B cell (primary cell): ENCODE measurements at regions not wholly inside any gene's neighbourhood (a gene's known extent, or its start where the extent isn't known, plus 50 kb on each side); places are given as distances from the start of the nearest gene placed in this dataset.

Experiments used
- ATAC-seq: fragments of 200-7000 bp; cut with Tn5 transposase; one replicate; pipeline ENCODE4 v1.10.0; 2021; ENCODE audit warnings: low read depth, mild to moderate bottlenecking, moderate number of reproducible peaks, moderate library complexity
- CTCF ChIA-PET: fragments of 350-600 bp; sonication (Branson Sonifier 250); formaldehyde crosslinking; loops from one replicate; lab custom pipeline; 2021; ENCODE audit warnings: antibody characterized with exemption, inconsistent platforms; lab: Charles Lee
- POLR2A ChIA-PET: fragments of 350-600 bp; sonication (Branson Sonifier 250); formaldehyde crosslinking; loops from one replicate; lab custom pipeline; 2021; ENCODE audit warnings: antibody characterized with exemption; lab: Charles Lee
- DNase-seq: peaks from one replicate; pipeline ENCODE4 v3.0.0; 2013
- H2AFZ ChIP-seq: 2 replicates; pipeline ENCODE4 v1.6.1; 2012; ENCODE audit warnings: mild to moderate bottlenecking, low read depth, low read length; ENCODE audit not compliant: insufficient read depth, poor library complexity, severe bottlenecking
- H3K27ac ChIP-seq, 2 donors: 1 replicate in 1 of 2; 2 replicates in 1 of 2; pipeline ENCODE4 v1.5.1; 2012 to 2013; ENCODE audit warnings: low read length in 2 of 2, mild to moderate bottlenecking in 2 of 2, moderate library complexity in 1 of 2
- H3K27me3 ChIP-seq, 4 experiments: fragments of 200-600 bp in 1 of 4; sonication (generic) in 1 of 4; replicated peaks in 1 of 4; 1 replicate in 2 of 4; 2 replicates in 2 of 4; pipeline versions ENCODE4 v1.6.1 to v1.7.0; 2013 to 2016; ENCODE audit warnings: low read length in 3 of 4, mild to moderate bottlenecking in 2 of 4, mixed read lengths in 1 of 4, moderate library complexity in 1 of 4; ENCODE audit not compliant: insufficient read depth in 4 of 4, control insufficient read depth in 3 of 4; ENCODE audit errors: control extremely low read depth in 1 of 4
- H3K36me3 ChIP-seq, 2 experiments: replicated peaks in 1 of 2; 1 replicate in 1 of 2; 2 replicates in 1 of 2; pipeline versions ENCODE4 v1.6.1 to v1.7.1; 2013; ENCODE audit warnings: low read length in 1 of 2; ENCODE audit not compliant: insufficient read depth in 2 of 2, control insufficient read depth in 1 of 2; ENCODE audit errors: control extremely low read depth in 1 of 2, extremely low read depth in 1 of 2
- H3K4me1 ChIP-seq, 2 donors: fragments of 200-600 bp in 1 of 2; sonication (generic) in 1 of 2; 1 replicate in 1 of 2; 2 replicates in 1 of 2; pipeline versions ENCODE4 v1.5.1 to v1.6.1; 2013 to 2017; ENCODE audit warnings: low read length in 2 of 2; ENCODE audit not compliant: control insufficient read depth in 2 of 2, insufficient read depth in 2 of 2
- H3K4me2 ChIP-seq: replicated peaks from 2 replicates; pipeline ENCODE3; 2012; ENCODE audit warnings: mild to moderate bottlenecking, low read depth, low read length; ENCODE audit not compliant: poor library complexity, severe bottlenecking
- H3K4me3 ChIP-seq, 5 experiments: fragments of 200-600 bp in 1 of 5; sonication (generic) in 1 of 5; 1 replicate in 3 of 5; 2 replicates in 2 of 5; pipeline versions ENCODE4 v1.5.1 to v1.7.0; 2011 to 2016; ENCODE audit warnings: low read length in 4 of 5, mild to moderate bottlenecking in 4 of 5, low read depth in 2 of 5, control low read depth in 1 of 5, moderate library complexity in 1 of 5; ENCODE audit not compliant: insufficient read depth in 1 of 5; ENCODE audit errors: control extremely low read depth in 1 of 5, extremely low read depth in 1 of 5
- H3K79me2 ChIP-seq: fragments of 200-600 bp; sonication (generic); one replicate; pipeline ENCODE4 v1.6.0; 2016; ENCODE audit warnings: low read length; ENCODE audit not compliant: control insufficient read depth, insufficient read depth
- H3K9ac ChIP-seq: fragments of 200-600 bp; sonication (generic); 2 replicates; pipeline ENCODE4 v1.6.1; 2017; ENCODE audit warnings: mild to moderate bottlenecking, low read length, moderate library complexity
- H3K9me3 ChIP-seq, 3 donors: one replicate each; pipeline versions ENCODE4 v1.6.1 to v1.7.1; 2013; ENCODE audit warnings: low read length in 2 of 3; ENCODE audit not compliant: control insufficient read depth in 2 of 3, insufficient read depth in 1 of 3; ENCODE audit errors: control extremely low read depth in 1 of 3
- H4K20me1 ChIP-seq: 2 replicates; pipeline ENCODE4 v1.6.0; 2012; ENCODE audit warnings: mild to moderate bottlenecking, low read length; ENCODE audit not compliant: insufficient read depth, control insufficient read depth, poor library complexity, severe bottlenecking
- H3K27ac Mint-ChIP-seq: one replicate; pipeline ENCODE4 v1.8.0; 2021; ENCODE audit warnings: mixed read lengths
- H3K27me3 Mint-ChIP-seq: one replicate; pipeline ENCODE4 v1.8.0; 2021; ENCODE audit warnings: mixed read lengths
- H3K4me1 Mint-ChIP-seq: one replicate; pipeline ENCODE4 v1.8.0; 2021; ENCODE audit warnings: mixed read lengths
- H3K4me3 Mint-ChIP-seq: one replicate; pipeline ENCODE4 v1.8.0; 2021; ENCODE audit warnings: mixed read lengths
- H3K9me3 Mint-ChIP-seq: one replicate; pipeline ENCODE4 v1.8.0; 2022; ENCODE audit warnings: mixed read lengths; ENCODE audit not compliant: insufficient read depth
- CTCF ChIP-seq: fragments of 200-600 bp; IDR thresholded peaks from one replicate; pipeline ENCODE4 v1.8.0; 2022; ENCODE audit warnings: antibody characterized with exemption, mild to moderate bottlenecking
- EZH2 ChIP-seq: IDR thresholded peaks from 2 replicates; pipeline ENCODE4 v1.6.1; 2012; ENCODE audit warnings: borderline replicate concordance, low read depth, mild to moderate bottlenecking, moderate library complexity, low read length; ENCODE audit not compliant: insufficient read depth, poor library complexity, severe bottlenecking
- WGBS: methylation state at CpG from one replicate; pipeline ENCODE4 v1.1.5; 2013; ENCODE audit warnings: missing lambda C conversion rate; ENCODE audit not compliant: insufficient coverage; 5-methylcytosine and 5-hydroxymethylcytosine counted together
- intact Hi-C: fragments of 100-400 bp; cut with micrococcal nuclease; formaldehyde crosslinking; loops from one replicate; pipeline ENCODE4 v1.10.0; 2022

- POLR2A ChIA-PET = no interaction called here
- Mint-ChIP-seq H3K27ac (no peak overlapping the region), H3K4me3 (no peak overlapping the region), H3K27me3 (no peaks in the 10 kb centered on the region), H3K9me3 (no peaks in the 10 kb centered on the region), H3K4me1 (no peaks in the 10 kb centered on the region)
- Histone ChIP-seq H3K27me3 (no peaks in the 10 kb centered on the region), H3K9ac (no peak overlapping the region), H3K9me3 (no peaks in the 10 kb centered on the region), H3K4me2 (no peak overlapping the region), H4K20me1 (no peaks in the 10 kb centered on the region), H3K4me3 (no peak overlapping the region), H3K36me3 (no peaks in the 10 kb centered on the region), H3K4me1 (no peaks in the 10 kb centered on the region), H3K27ac (no peak overlapping the region), H3K79me2 (no peaks in the 10 kb centered on the region), H2AFZ (no peak overlapping the region)
- WGBS = 80% methylated on average over 1 of the region's 1 CpG
- DNase-seq (no peak), ATAC-seq (no peak)
- intact Hi-C loops = no loop called here
- CTCF ChIA-PET = no interaction called here
- no peak for TF ChIP-seq CTCF
- TF ChIP-seq EZH2 = no peak
Observed at GRCh38 chr12:65620046-65620445, 204.2 kb upstream of the HMGA2 start.

- no peak overlapping the region for H2AFZ ChIP-seq
- no peak for ATAC-seq
- 100% methylated on average over 3 of the region's 6 CpGs for WGBS
Observed at GRCh38 chr12:65622056-65622455, 202.2 kb upstream of the HMGA2 start.

More at GRCh38 chr12:65622056-65622455, 202.2 kb upstream of the HMGA2 start:
- DNase-seq = no peak
- H3K27me3 ChIP-seq = no peaks in the 10 kb centered on the region
- Mint-ChIP-seq H3K27ac (no peak overlapping the region), H3K9me3 (no peaks in the 10 kb centered on the region), H3K4me1 (no peaks in the 10 kb centered on the region), H3K27me3 (no peaks in the 10 kb centered on the region), H3K4me3 (no peak overlapping the region)
- no peak overlapping the region for H3K4me2 ChIP-seq
- H3K9me3 ChIP-seq = no peaks in the 10 kb centered on the region
- intact Hi-C loops = no loop called here
- H4K20me1 ChIP-seq = no peaks in the 10 kb centered on the region
- ChIA-PET POLR2A (interaction anchor here (0.6 kb wide), 1 partner anchor 228 kb away, joined by 6 read pairs; no protein-coding TSS in a partner anchor), CTCF (no interaction called here)
- H3K9ac ChIP-seq = no peak overlapping the region
- H3K4me1 ChIP-seq = no peaks in the 10 kb centered on the region
- H3K79me2 ChIP-seq = no peaks in the 10 kb centered on the region
- H3K4me3 ChIP-seq = no peak overlapping the region
- no peaks in the 10 kb centered on the region for H3K36me3 ChIP-seq
- no peak overlapping the region for H3K27ac ChIP-seq
- no peak for TF ChIP-seq EZH2
- no peak for TF ChIP-seq CTCF
